HG02759 (cell line): ENCODE measurements at regions not wholly inside any gene's neighbourhood (a gene's known extent, or its start where the extent isn't known, plus 50 kb on each side); places are given as distances from the start of the nearest gene placed in this dataset.

Source experiments
- ATAC-seq: cut with Tn5 transposase; IDR thresholded peaks from one replicate; pipeline ENCODE4 v1.9.1; 2021; ENCODE audit warnings: mild to moderate bottlenecking, moderate library complexity; ENCODE audit not compliant: unreplicated experiment

GRCh38 chr5:34582371-34582770 is 73.8 kb upstream of the RAI14 start:
- no peak for ATAC-seq

DNA sequence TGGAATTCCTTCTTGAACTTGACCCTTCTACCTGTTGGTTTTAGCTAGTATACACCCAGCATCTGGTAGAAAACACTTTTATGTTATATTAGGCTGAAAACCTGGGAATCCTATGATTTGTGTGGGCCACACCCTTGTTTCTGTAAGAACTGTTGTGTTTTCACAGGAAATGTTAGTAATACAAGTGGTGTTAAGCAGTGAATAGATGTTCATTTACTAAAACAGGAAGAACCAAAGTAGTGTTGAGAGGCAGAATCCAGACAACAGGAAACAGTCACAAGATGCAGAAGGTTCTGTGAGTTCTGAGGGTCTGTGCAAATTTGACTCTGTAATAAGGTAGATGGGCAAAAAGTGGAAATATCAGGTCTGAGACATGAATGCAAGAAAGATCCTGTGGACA is 73.0 kb upstream of the RAI14 start:
- ATAC-seq, result no peak

DNA sequence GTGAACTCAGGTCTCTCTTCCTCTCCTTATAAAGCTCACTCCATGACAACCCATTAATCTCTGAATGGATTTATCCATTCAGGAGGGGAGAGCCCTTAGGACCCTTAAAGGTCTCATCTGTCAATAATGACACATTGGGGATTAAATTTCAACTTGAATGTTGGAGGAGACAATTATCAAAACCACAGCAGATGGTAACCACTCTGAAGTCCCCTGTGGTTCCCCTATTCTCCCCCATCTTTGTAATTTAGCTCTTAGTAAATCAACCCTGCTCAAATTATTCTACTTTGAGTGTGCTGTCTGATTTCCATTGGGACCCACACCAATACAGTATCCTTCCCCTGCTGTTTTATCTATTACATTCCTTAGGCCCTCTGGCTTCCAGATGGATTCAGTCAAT is 72.0 kb upstream of the RAI14 start:
- ATAC-seq, result no peak

DNA sequence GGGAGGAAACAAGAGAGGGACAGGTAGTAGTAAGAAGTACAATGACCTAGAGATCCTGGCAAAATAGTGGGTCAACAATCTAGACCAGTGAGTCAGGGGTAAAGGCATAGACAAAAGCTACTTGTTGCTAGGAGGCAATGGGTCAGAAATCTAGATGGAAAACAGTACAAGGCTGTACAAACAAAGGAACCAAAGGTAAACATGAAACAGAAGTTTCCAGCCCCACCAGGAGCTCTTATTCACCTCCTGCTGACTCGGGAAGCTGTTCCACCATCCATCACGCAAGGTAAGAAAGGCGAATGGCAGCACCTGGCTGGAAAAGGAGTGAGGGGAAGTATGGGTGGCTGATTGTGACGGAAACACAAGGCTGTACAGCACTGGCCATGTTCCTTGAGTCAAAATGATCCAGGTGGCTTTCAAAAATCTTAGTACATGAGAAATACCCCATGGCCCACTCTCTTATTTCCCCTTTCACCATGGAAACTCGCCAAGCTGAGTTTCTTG is 70.5 kb upstream of the RAI14 start:
- ATAC-seq, result no peak

GRCh38 chr5:34586117-34586885 is 69.8 kb upstream of the RAI14 start:
- no peak for ATAC-seq

DNA sequence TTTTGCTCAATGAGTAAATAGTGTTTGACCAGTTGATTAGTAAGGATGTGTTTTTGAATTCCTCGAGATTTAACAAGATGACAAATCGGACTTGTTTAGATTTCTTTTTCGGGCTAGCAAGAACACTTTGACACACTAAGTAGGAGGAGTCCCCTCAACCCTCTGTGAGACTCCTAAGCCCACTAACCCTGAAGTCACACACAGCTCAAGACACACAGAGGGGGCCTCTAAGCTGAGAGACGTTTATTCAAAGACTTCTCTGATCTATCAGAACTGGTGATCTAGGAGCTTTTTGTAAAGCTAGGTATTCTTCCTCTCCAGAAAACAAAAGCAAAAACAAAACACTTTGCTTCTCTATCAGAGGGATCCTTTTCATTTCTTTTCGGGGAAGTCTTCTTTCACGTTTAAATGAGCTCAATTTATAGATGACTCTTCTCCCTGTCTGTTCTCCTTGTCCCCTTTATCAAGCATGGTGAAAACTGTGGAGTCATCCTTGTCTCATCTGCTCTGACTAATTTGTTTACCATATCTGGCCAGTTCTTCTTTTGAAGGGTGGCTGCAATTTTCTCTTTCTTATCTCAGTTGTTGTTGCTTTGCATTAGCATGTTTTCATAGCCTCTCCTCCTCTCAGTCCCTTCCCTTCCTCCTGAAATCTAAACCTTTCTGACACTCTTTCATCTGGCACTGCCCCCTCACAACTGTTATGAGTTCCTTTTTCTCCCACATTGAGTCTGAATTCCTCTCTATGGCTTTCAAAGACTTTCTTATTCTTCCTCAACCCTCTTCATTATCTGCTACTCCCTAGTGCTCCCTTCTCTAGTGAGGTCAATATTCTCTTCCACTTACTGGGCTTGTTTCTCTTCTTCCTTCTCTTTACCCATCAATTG is 68.5 kb upstream of the RAI14 start:
- ATAC-seq, result no peak

DNA sequence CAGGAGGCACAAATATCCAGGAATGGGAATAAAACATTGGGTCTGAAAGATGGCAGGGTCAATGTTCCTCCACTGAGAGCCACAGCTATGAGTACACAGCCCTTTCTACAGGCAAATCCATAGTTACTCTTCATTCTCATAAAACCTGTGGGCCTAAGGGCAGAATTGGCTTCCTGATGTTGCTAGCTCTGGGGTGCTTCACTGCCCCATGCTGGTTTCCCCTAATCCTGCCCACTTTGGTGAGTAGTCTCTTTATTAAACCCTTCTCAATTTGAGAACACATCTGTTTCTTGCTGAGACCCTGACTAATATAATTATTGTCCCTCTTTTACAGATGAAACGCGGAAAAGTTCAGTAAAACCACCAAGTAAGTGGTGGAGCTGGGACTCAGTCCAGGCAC is 66.3 kb upstream of the RAI14 start:
- ATAC-seq, result no peak

GRCh38 chr5:34591723-34592122 is 64.4 kb upstream of the RAI14 start:
- no peak for ATAC-seq

- no peak for ATAC-seq
Measured at GRCh38 chr5:34597034-34598027, 58.8 kb upstream of the RAI14 start.

GRCh38 chr5:34598177-34598794 is 57.8 kb upstream of the RAI14 start:
- no peak for ATAC-seq

GRCh38 chr5:34599471-34600117 is 56.5 kb upstream of the RAI14 start:
- ATAC-seq, result no peak

- no peak for ATAC-seq
Measured at GRCh38 chr5:34600118-34600493, 56.0 kb upstream of the RAI14 start.

- no peak for ATAC-seq
Measured at GRCh38 chr5:34603378-34603777, 52.8 kb upstream of the RAI14 start.

- ATAC-seq, result no peak
Measured at GRCh38 chr5:34604119-34604675, 51.9 kb upstream of the RAI14 start.

DNA sequence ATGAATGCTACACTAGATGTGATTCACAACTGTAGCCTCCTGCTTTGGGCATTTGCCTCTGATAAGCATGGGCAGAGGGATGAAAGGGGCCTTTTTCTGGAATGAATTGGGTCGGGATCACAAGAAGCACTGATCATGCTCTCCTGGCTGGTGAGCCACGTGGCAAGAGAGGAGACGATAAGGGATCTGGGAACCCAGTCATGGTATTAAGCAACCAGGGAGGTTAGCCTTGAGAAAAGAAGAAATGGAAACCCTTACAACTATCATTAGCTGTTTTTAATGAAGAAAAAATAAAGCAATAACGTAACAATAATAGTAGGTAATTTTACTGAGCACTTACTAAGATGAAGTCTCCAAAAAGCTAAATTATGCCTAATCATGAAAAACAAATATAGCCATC is 50.0 kb upstream of the RAI14 start:
- ATAC-seq, result no peak
